ENCODE measurements at regions not wholly inside any gene's neighbourhood (a gene's known extent, or its start where the extent isn't known, plus 50 kb on each side); places are given as distances from the start of the nearest gene placed in this dataset.

DNA sequence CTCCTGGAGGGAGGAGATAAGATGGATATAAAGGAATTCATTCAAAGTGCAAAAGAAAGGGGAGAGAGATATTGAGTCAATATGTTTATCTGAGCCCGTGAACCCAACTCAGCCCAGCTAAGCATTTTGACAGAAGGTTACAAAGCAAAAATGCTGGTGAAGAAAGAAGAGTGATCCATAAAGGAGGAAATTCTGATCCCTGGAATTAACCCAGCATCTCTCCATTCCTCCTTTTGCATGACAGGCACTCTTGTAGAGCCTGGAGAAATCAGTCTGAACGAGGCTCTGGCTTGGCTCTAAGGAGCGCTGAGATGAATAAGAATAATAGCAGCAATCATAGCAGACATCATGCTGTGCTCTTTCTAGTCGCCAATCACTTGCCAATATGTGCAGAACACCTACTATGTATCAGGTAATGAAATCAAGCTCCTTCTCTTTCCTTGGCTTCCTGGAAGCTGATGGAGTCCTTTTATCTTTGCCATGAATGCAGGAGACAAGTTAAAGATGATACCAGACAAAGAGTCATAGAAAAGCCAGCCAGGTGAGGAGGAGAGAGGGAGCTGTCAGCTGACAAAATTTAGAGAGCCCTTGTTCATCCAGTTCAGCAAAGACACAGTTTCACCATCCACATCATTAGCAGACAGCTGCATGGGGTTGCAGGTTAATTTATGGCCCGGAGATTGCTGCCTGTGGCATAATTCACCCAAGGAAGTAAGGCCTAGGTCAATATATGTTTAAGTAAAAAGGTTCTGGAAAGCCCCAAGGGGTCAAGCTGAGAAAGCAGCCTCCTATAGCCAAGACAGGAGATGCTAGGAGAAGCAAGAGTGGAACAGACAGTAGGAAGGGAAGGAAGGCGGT, 476.5 kb upstream of the TBX3 start:
- 63 to 89% (median 84%) methylated on average over 6 of the region's 6 CpGs for whole genome bisulfite sequencing, 3 donors

DNA sequence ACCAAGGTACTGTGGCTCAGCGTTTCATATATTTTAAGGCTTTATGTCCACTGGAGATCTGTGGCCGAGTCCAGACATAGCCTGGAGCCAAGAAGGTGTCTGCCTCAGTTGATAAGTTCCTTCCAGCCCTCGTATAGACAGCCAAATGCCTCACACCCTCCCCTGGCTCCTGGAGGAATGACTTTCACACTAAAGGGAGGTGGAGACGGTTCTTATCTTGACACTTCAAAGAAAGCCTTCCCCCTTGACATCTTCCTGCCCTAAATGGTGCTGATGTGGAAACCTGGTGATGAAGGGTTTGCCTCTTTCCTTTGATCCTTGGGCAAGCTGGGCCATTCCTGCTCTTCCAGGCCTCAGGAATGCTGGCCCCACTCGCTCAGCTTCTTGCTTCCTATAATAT, 474.8 kb upstream of the TBX3 start:
- WGBS, 3 donors = 50 to 61% (median 56%) methylated on average over 5 of the region's 5 CpGs
- no peak overlapping the region for H3K27ac ChIP-seq (ENCODE audit: low read depth, low read length)

More for the DNA sequence above, 476.5 kb upstream of the TBX3 start:
- H3K27ac ChIP-seq (ENCODE audit: low read depth, low read length) = no peak overlapping the region

DNA sequence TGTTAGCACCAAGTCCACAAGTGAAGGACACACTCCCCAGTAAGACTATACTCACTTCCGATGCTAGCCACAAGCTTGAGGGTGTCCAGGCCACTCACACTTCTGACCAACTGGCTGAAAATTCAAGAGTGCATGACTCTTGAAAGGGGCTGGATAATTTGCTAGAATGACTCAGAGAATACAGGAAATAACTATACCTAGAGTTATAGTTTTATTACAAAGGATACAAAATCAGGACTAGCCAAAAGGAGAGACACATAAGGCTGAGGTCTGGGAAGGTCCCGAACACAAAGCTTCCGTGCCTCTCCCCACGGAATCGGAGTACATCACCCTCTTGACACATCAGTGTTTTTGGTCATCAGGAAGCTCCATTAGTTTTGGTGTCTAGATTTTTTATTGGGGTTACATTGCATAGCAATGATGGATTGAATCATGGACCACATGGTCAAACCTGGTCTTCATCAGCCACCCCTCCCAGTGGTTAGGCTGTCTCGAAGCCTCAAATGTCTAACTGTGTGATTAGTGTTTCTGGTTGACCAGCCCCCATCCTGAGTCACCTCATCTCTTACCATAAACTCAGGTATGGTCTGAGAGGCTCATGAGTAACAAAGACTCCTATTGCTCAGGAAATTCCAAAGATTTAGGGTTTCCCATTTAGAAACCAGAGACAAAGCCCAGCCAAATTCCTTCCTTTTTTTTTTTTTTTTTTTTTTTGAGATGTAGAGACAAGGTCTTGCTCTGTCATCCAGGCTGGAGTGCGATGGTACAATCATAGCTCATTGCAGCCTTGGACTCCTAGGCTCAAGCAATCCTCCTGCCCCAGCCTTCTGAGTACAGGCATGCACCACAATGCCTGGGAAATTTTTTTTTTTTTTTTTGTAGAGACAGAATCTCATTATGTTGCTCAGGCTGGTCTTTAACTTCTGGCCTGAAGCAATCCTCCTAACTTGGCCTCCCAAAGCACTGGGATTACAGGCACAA, 472.0 kb upstream of the TBX3 start:
- no peak overlapping the region for H3K27ac ChIP-seq (ENCODE audit: low read depth, low read length)

DNA sequence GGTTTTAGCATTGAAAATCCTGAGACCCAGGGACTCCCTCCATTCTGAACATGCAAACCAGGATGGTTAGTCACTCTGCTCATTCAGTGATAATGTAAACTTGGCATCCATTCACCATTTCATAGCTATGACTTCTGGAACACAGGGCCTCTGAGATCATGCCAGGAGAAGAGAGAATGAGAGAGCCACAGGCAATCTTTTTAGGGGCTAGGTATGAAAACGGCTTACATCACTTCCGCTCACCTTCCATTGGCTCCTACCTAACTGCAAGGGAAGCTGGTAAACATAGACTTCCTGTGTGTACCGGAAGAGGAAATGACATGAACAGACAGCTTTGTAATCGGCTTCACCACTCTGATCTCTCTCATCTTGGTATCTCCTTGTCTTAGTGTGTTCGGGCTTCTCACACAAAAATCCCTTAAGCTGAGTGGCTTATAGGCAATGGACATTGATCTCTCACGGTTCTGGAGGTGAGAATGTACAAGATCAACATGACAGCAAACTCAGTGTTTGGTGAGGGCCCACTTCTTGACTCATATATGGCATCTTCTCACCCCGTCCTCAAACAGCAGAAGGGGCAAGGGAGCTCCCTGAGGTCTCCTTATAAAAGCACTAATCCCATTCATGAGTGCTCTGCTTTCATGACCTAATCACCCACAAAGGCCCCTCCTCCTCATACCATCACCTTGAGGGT, 465.9 kb upstream of the TBX3 start:
- WGBS, 3 donors = 66 to 86% (median 85%) methylated on average over 7 of the region's 7 CpGs
- no peak overlapping the region for H3K27ac ChIP-seq (ENCODE audit: low read depth, low read length)

More for the DNA sequence above, 472.0 kb upstream of the TBX3 start:
- WGBS, 3 donors = 76 to 92% (median 84%) methylated on average over 7 of the region's 7 CpGs

DNA sequence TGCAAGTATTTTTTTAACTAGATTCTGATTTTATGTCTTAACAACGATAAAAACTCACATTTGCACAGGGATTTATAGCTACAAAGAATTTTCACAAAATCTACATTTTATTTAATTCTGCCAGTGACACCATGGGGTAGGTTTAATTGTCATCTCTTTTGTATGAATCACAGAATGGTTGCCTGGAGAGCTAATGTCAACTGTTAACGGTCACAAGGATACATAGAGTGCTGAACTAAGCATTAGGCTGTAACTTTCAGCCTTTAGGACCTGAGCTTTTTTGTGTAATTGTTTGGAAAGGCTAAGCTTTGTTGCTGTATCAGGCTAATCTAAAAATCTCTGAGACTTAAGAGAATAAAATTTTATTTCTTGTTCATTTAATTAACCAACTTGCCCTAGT, 465.3 kb upstream of the TBX3 start:
- no peak overlapping the region for H3K27ac ChIP-seq (ENCODE audit: low read depth, low read length)
- 85 to 95% (median 89%) methylated on average over 2 of the region's 2 CpGs for WGBS, 3 donors

DNA sequence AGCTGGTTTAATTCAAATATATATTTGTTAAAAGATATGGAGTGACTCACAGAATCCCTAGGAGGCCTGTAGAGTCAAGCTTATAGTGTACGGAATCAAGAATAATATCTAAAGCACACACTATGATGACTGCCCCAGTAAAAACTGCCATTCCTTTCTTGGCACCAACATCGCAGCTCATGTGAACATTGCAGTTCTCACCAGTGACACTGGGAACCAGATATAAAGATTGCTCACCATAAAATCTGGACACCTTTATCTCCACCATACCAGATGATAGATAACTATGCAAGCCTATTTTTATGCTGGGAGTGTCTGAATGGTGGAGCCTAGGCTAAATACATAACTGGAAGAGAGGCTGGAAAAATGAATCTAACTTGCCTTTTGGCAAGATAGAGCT, 463.9 kb upstream of the TBX3 start:
- whole genome bisulfite sequencing, 3 donors = 75 to 89% (median 89%) methylated on average over 2 of the region's 2 CpGs
- H3K27ac ChIP-seq (ENCODE audit: low read depth, low read length) = no peak overlapping the region

DNA sequence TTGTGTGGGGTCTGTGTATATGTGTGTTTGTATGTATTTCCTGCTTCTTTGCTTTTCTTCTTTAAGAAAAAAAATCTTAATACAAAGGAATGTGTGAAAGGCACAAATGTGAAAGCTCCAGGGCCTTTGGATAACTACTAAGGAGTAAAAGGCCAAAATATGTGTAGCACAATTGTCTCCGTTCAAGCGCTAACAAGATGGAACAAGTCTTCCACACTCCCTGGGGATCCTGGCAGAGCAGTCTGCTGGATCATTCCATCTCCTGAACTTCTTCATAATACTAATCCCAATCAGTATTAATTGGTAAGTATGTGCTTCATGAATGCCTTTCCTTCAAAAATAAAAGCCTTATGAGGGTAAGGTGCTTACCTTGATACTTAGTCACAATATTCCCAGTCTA, 462.5 kb upstream of the TBX3 start:
- WGBS, 3 donors = 60 to 93% (median 84%) methylated on average over 2 of the region's 2 CpGs
- no peak overlapping the region for H3K27ac ChIP-seq (ENCODE audit: low read depth, low read length)

DNA sequence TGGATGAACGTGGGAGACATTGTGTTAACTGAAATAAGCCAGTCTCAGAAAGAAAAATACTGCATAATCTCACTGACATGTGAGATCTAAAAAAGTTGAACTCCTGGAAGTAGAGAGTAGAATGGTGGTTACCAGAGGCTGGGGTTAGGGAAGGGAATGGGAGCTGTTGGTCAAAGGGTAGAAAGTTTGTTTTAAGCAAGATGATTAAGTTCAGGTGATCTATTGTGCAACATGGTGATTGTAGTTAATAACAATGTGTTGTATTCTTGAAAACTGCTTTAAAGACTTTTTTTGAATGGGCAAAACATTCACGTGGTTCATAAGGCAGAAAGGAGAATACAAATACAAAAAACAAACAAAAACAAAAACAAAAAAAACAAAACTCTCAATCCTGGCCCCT, 460.4 kb upstream of the TBX3 start:
- WGBS, 3 donors = 49 to 66% (median 63%) methylated on average over 2 of the region's 2 CpGs

DNA sequence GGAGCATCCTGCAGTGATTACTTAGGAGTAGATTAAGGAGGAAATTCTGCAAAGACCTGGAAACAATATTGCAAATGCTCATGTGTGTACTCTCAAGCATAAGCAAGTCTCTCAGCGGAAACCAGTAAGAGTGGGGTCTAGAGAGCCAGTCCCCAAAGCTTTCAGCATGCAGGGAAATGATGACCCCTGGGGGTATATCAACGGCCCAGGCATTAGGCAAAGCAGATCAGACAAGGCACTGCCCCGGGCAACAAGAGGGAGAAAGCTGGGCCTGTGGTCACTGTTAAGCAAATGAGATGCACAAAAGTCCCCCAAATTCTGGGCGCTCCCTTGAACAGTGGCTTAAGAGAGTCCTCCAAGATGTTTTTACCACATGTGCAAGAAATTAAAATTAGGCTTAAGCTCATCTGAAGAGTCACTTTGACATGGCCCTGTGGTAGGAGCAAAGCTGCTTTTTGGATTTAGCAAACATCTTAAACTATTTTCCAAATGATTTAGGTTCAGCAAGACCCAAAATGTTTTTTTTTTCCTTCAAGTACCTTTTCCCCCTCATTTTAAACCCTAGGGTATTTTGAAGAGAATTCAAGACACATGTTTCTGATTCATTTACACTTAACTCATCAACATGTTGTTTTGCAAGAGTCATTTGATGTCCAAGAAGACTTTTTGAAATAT, 457.1 kb upstream of the TBX3 start:
- H3K27ac ChIP-seq (ENCODE audit: low read depth, low read length) = no peak overlapping the region
- 70 to 76% (median 76%) methylated on average over 4 of the region's 4 CpGs for WGBS, 3 donors

More for the DNA sequence above, 460.4 kb upstream of the TBX3 start:
- no peak overlapping the region for H3K27ac ChIP-seq (ENCODE audit: low read depth, low read length)

DNA sequence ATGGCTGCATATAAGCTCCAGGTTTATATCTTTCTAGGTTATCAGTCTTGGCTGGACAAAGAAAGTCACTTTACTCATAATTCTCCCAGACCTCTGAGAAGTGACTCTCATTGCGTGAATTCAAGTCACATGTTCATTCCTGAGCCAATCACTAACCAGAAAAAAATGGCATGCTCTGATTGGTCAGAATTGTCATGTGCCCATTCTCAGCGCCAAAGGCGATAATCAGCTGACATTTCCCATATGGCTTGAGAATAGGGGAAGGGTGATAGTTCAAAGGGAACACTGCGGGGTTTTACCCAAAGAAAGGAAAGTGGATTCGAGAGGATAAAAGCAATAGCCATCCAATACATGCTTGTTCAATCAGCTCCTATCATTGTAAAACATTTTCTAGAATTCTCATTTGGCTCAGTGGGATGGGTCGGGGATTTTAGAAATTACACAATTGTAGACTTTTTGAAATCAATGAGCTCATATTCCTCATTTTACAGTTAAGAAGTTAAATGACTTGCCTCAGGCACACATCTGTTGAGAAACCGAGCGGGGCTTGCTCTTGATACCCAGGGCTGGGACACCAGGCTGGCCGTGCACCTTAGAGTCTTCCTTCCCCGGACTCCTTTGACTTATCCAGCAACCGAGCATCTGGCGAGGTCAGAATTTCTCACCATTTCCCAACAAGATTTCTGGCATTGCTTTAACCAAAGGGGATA, 454.0 kb upstream of the TBX3 start:
- WGBS, 3 donors = 75 to 87% (median 83%) methylated on average over 12 of the region's 12 CpGs
- no peak overlapping the region for H3K27ac ChIP-seq (ENCODE audit: low read depth, low read length)

DNA sequence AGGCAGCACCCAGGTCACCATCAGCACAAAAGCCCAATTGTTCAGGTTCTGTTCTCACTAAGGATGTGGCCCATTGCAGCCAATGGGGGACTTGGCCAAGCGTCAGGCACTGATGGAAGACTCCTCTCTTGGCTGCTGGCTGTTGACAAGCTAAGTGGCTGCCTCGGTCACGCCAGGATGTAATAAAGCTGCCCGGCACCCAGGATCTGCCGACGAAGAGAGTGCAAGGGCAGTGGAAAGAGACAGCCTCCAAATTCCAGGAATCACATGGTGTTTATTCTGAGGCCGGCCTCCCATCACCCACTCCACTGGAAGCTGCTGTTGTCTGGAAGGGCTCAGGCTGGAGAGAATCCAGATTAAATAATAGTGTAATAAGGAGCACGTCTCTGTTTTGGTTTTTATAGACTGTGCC, 451.8 kb upstream of the TBX3 start:
- no peak overlapping the region for H3K27ac ChIP-seq (ENCODE audit: low read depth, low read length)
- WGBS, 3 donors = 31 to 55% (median 44%) methylated on average over 8 of the region's 8 CpGs

DNA sequence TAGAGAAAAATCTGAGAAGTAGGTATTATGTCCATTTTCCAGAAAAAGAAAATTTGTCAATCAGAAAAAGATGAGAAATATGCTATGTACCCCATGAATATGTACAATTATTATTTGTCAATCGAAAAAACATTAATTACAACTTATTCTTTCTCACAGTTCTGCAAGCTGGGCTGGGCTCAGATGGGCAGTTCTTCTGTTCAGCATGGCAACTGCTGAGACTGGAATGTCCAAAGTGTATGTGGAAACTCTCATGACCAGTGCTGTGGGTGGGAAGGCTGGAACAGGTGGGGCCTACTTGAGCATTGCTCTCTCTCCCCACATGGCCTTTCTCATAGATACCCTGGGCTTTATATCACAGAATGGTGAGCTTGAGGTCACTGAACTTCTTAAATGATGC, 450.3 kb upstream of the TBX3 start:
- H3K27ac ChIP-seq (ENCODE audit: low read depth, low read length) = no peak overlapping the region
- WGBS, 3 donors = 47 to 85% (median 78%) methylated on average over 1 of the region's 1 CpG

DNA sequence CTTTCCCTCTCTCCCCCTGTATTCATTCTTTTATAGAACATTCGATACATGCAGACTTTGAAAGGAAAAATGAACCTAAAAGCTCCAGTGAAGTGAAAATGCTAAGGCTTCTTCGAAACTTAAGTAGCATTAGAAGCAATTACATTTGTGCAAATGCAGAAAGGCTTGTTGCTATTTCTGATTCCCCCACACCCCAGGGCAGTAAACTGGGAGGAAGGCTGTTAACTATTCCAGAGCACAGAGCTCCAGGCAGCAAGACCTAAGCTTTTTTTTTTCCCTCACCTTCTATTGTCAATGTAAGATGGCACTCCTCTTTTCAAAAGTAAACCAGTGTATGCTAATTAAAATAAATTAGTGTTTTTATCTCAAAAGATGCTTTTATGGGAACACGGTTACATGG, 448.9 kb upstream of the TBX3 start:
- WGBS, 3 donors = 75 to 92% (median 85%) methylated on average over 3 of the region's 3 CpGs
- H3K27ac ChIP-seq (ENCODE audit: low read depth, low read length) = no peak overlapping the region

DNA sequence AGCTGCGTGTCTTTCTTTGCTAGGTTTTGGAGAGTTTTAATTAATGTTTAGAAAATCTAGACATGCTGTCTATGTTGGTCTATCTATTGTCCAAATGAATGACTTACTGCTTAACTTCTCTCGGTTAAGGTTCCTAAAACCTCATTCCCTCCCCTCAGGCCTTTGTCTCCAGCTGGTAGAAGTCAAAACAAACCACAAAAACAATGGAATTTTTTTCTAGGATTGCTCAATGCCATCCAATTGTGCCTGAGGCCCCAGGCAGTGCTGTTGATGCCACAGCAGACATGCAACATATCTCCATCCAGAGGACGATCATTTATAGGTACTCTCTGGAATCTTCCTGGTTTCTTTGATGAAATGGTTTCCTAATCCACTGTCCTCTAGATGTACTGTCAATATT, 448.2 kb upstream of the TBX3 start:
- no peak overlapping the region for H3K27ac ChIP-seq (ENCODE audit: low read depth, low read length)
- 50 to 72% (median 70%) methylated on average over 3 of the region's 3 CpGs for WGBS, 3 donors

DNA sequence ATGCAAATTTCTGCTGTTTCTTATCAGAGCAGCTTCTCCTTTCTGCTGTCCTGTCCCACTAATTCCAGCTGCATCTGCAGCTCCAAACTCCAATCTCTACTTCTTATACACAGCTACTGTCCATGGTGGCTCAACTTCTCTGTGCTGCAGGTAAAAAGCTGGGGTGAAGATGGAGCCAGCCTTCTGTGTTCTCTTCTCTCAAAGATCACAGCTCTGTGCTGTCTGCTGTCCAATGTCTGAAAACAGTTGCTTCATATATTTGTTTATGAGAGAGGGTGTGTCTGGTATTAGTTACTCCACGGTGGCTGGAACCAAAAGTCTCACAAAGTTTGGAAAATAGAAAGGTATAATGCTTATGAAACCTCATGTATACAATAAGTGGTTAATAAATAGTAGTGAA, 445.8 kb upstream of the TBX3 start:
- 67 to 84% (median 80%) methylated on average over 1 of the region's 1 CpG for WGBS, 3 donors

DNA sequence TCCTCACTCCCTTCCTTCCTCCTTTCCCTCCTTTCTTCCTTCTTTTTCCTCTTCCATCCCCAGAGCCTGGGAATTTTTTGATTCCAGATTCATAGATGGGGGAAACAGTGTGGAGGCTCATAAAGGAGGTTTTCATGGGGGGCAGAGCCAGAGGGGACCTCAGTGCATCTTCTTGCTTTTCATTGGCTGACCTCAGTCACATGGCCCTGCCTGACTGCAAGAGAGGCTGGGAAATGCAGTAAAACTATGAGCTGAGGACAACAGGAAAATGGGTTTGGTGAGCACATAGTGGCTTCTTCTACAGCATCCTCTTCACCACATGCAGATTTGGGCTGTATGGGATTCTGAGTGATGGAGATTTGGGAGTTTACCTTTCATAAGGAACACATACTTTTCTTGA, 437.1 kb upstream of the TBX3 start:
- no peak overlapping the region for H3K27ac ChIP-seq (ENCODE audit: low read depth, low read length)

More for the DNA sequence above, 445.8 kb upstream of the TBX3 start:
- no peak overlapping the region for H3K27ac ChIP-seq (ENCODE audit: low read depth, low read length)

DNA sequence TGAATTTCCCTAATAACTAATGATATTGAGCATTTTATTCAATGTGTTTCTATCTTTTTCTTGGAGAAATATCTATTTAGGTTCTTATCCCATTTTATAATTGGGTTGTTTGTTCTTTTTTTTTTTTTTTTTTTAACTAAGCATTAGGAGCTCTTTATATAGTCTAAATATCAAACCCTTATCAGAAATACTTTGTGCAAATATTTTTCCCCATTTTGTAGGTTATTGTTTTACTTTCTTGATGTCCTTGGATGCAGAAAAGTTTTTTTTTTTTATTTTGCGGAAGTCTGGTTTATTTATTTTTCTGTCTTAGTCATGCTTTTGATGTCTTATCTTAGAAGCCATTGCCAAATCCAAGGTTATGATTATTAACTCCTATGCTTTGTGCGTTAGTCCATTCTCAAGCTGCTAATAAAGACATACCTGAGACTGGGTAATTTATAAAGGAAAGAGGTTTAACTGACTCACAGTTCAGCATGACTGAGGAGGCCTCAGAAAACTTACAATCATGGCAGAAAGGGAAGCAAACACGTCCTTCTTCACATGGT, 434.3 kb upstream of the TBX3 start:
- WGBS, 3 donors = 33 to 89% (median 73%) methylated on average over 3 of the region's 3 CpGs
- H3K27ac ChIP-seq (ENCODE audit: low read depth, low read length) = no peak overlapping the region

All from adipose tissue (tissue), 3 donors.